PFSK-1 (cell line): ENCODE measurements at regions not wholly inside any gene's neighbourhood (a gene's known extent, or its start where the extent isn't known, plus 50 kb on each side); places are given as distances from the start of the nearest gene placed in this dataset.

Experiments
- FOXP2 ChIP-seq: optimal IDR thresholded peaks from 2 replicates; pipeline ENCODE3; 2011; ENCODE audit warnings: borderline replicate concordance, control low read depth, inconsistent platforms; ENCODE audit not compliant: insufficient read depth; ENCODE audit errors: extremely low read length, extremely low read depth
- POLR2AphosphoS5 ChIP-seq: IDR thresholded peaks from 2 replicates; pipeline ENCODE4 v1.6.1; 2012; ENCODE audit warnings: low read depth, mild to moderate bottlenecking, control low read depth, low read length, moderate library complexity
- REST ChIP-seq, 2 experiments: IDR thresholded peaks; 2 replicates each; pipeline versions ENCODE4 v1.6.1 to v1.8.0; 2011 to 2012; ENCODE audit warnings: low read depth in 2 of 2, low read length in 2 of 2, control low read depth in 1 of 2, inconsistent platforms in 1 of 2, mild to moderate bottlenecking in 1 of 2, moderate library complexity in 1 of 2; ENCODE audit not compliant: insufficient read depth in 1 of 2
- SIN3A ChIP-seq: IDR thresholded peaks from 2 replicates; pipeline ENCODE4 v1.6.1; 2012; ENCODE audit warnings: mild to moderate bottlenecking, low read length, moderate library complexity, borderline replicate concordance; ENCODE audit not compliant: insufficient read depth
- TAF1 ChIP-seq: IDR thresholded peaks from 2 replicates; pipeline ENCODE4 v1.6.1; 2012; ENCODE audit warnings: low read length, control low read depth, borderline replicate concordance; ENCODE audit not compliant: insufficient read depth

DNA sequence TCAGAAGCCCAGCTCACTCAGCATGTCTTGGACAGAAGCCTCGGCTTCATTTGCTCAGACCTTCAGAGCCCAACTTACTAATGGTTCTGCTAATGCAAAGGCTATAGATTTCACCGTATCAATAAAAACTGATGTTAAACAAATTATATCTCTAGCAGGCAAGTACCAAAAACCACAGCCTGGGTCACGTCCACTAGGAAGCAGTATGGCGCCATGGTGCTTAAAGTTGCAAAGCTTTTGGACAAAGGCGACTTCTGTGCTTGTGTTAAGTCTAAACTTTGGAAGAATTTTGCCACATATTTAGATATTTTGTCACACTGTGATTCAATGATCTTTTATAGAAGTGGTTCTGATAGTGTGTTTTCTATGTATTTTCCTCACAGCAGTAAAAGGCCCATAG lies 276.8 kb upstream of the PARD3B start:
- no peak for TF ChIP-seq FOXP2
- no peak for TF ChIP-seq SIN3A
- TF ChIP-seq TAF1, result no peak
- no peak for TF ChIP-seq POLR2AphosphoS5

DNA sequence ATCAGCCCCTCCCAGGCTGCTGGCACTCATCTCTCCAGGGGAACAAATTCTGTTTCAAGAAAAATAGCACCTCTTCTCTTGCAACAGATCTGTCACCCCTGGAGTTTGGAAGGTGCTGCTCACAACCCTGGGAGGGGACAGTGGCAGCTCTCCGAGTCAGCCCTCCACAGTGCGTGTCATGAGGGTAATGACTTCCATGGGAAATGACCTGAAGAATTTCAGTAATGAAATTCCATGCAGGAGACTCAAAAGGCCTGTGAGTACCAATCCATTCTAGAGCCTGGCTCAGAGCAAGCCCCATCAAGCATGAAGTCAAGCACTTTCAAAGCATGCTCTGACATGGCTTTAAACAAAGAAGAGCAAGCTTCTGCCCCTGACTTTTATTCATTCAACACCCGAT lies 276.3 kb upstream of the PARD3B start:
- no peak for TF ChIP-seq SIN3A
- TF ChIP-seq REST (IDR thresholded peaks at IDR 0.05; ENCODE audit: insufficient read depth in 1 of 2, low read depth in 2 of 2, low read length in 2 of 2), result no peak
- TF ChIP-seq POLR2AphosphoS5, result no peak
- TF ChIP-seq TAF1, result no peak
- no peak for TF ChIP-seq FOXP2

- TF ChIP-seq TAF1 (no peak), POLR2AphosphoS5 (no peak), FOXP2 (no peak), REST (IDR thresholded peaks at IDR 0.05; ENCODE audit: insufficient read depth in 1 of 2, low read depth in 2 of 2, low read length in 2 of 2) (no peak), SIN3A (no peak)
These were observed 273.2 kb upstream of the PARD3B start for GRCh38 chr2:204272089-204272488.

GRCh38 chr2:204272610-204273287 lies 272.5 kb upstream of the PARD3B start:
- TF ChIP-seq FOXP2 (no peak), SIN3A (no peak), TAF1 (no peak), REST (IDR thresholded peaks at IDR 0.05; ENCODE audit: insufficient read depth in 1 of 2, low read depth in 2 of 2, low read length in 2 of 2) (no peak), POLR2AphosphoS5 (no peak)

DNA sequence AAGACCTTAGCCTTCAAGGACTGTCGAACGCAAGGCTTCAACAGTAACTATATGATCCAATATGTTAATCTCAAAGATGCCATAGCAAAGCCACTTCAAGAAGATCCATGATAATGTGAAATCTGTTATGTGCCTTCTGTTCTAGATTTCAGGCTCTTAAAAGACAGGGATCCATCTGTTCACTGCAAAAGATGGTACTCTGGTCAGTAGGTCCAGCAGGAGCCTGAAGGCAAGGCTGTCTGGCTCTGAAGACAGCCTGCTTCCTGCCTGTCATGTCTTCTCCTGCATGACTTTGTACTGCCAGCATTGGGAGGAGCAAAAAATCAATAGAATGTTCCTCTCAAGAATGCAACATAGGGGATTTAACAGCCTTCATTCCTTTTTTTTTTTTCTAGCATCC lies 270.8 kb upstream of the PARD3B start:
- no peak for TF ChIP-seq SIN3A
- no peak for TF ChIP-seq TAF1
- no peak for TF ChIP-seq POLR2AphosphoS5
- TF ChIP-seq FOXP2, result no peak
- no peak for TF ChIP-seq REST (IDR thresholded peaks at IDR 0.05; ENCODE audit: insufficient read depth in 1 of 2, low read depth in 2 of 2, low read length in 2 of 2)
